Sigmoid colon (tissue), 4 donors: ENCODE measurements at regions not wholly inside any gene's neighbourhood (a gene's known extent, or its start where the extent isn't known, plus 50 kb on each side); places are given as distances from the start of the nearest gene placed in this dataset.

ENCODE experiments used
- CTCF ChIP-seq, 4 experiments: fragments of 450-650 bp in 3 of 4; fragments of 200-600 bp in 1 of 4; IDR thresholded peaks; one replicate each; pipeline ENCODE4 v1.5.1; 2016 to 2019; ENCODE audit warnings: antibody characterized with exemption in 4 of 4, mild to moderate bottlenecking in 3 of 4, moderate library complexity in 2 of 4
- EP300 ChIP-seq, 4 donors: sonication (generic); formaldehyde crosslinking; IDR thresholded peaks; one replicate each; pipeline ENCODE4 v1.6.1; 2017; ENCODE audit warnings: antibody characterized with exemption in 4 of 4
- POLR2A ChIP-seq, 2 donors: fragments of 450-650 bp; IDR thresholded peaks; one replicate each; pipeline ENCODE4 v1.6.1; 2016; ENCODE audit warnings: antibody characterized with exemption in 2 of 2, mild to moderate bottlenecking in 2 of 2, moderate library complexity in 2 of 2
- POLR2AphosphoS5 ChIP-seq, 4 donors: sonication (generic); formaldehyde crosslinking; IDR thresholded peaks; one replicate each; pipeline ENCODE4 v1.6.1; 2017; ENCODE audit warnings: antibody characterized with exemption in 4 of 4

- TF ChIP-seq POLR2A (IDR thresholded peaks at IDR 0.05) (no peak), EP300 (IDR thresholded peaks at IDR 0.05) (no peak), CTCF (IDR thresholded peaks at IDR 0.05) (no peak), POLR2AphosphoS5 (IDR thresholded peaks at IDR 0.05) (no peak)
Measured at GRCh38 chr6:8664700-8665099, 229.4 kb upstream of the SLC35B3 start.
